ENCODE measurements at regions not wholly inside any gene's neighbourhood (a gene's known extent, or its start where the extent isn't known, plus 50 kb on each side); places are given as distances from the start of the nearest gene placed in this dataset.

GRCh38 chr1:213931836-213932235 lies 55.9 kb upstream of the PROX1 start:
- DNase-seq (ENCODE audit: low read depth), result no peak
- H3K4me3 ChIP-seq (ENCODE audit: low read depth, low read length), result no peak overlapping the region
- no peak for TF ChIP-seq CTCF (IDR thresholded peaks at IDR 0.05; ENCODE audit: control insufficient read depth, extremely low read depth, insufficient read depth)

- TF ChIP-seq CTCF (IDR thresholded peaks at IDR 0.05; ENCODE audit: control insufficient read depth, extremely low read depth, insufficient read depth), result no peak
- H3K4me3 ChIP-seq (ENCODE audit: low read depth, low read length), result no peak overlapping the region
- DNase-seq (ENCODE audit: low read depth), result no peak
Measured at GRCh38 chr1:213933336-213933735, 54.4 kb upstream of the PROX1 start.

DNA sequence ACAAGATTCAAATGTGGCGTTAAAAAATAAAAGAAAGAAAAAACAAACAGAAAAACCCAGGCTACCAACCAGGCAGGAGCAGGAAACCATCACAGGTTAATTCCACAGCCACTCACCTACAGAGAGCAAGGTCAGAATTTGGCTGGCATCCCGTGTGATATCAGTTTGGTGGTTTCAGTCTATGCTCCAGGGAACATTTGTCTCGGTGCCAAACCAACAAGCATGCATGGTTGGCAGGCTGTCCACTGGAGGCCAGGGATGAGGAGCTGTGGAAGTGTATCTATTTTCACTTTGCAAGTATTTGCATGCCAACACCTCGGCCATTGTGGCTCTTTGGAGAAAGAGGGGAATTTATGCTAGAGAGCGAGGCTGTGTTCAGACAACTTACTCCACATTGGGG lies 53.1 kb upstream of the PROX1 start:
- TF ChIP-seq CTCF (IDR thresholded peaks at IDR 0.05; ENCODE audit: control insufficient read depth, extremely low read depth, insufficient read depth), result no peak
- DNase-seq (ENCODE audit: low read depth), result no peak
- no peak overlapping the region for H3K4me3 ChIP-seq (ENCODE audit: low read depth, low read length)

- no peak overlapping the region for H3K4me3 ChIP-seq (ENCODE audit: low read depth, low read length)
- no peak for DNase-seq (ENCODE audit: low read depth)
- TF ChIP-seq CTCF (IDR thresholded peaks at IDR 0.05; ENCODE audit: control insufficient read depth, extremely low read depth, insufficient read depth), result no peak
Measured at GRCh38 chr1:213936571-213936970, 51.2 kb upstream of the PROX1 start.
